Trophoblast cell (in vitro differentiated cells and primary cell): ENCODE measurements at regions not wholly inside any gene's neighbourhood (a gene's known extent, or its start where the extent isn't known, plus 50 kb on each side); places are given as distances from the start of the nearest gene placed in this dataset.

Source experiments
- DNase-seq, 2 donors: peaks; one replicate each; pipeline ENCODE4 v3.0.0-alpha.2; 2016
- H2AFZ ChIP-seq: 2 replicates; pipeline ENCODE4 v1.6.1; 2013; ENCODE audit warnings: low read length, moderate library complexity, mild to moderate bottlenecking; ENCODE audit not compliant: insufficient read depth, poor library complexity
- H2AK5ac ChIP-seq: 2 replicates; pipeline ENCODE4 v1.6.1; 2013; ENCODE audit warnings: mild to moderate bottlenecking, low read length
- H2BK120ac ChIP-seq: 2 replicates; pipeline ENCODE4 v1.6.1; 2013; ENCODE audit warnings: low read length, mild to moderate bottlenecking, moderate library complexity; ENCODE audit not compliant: insufficient read depth, poor library complexity
- H2BK12ac ChIP-seq: 2 replicates; pipeline ENCODE4 v1.6.1; 2013; ENCODE audit warnings: mild to moderate bottlenecking, low read length, moderate library complexity
- H2BK5ac ChIP-seq: 2 replicates; pipeline ENCODE4 v1.6.1; 2013; ENCODE audit warnings: low read length, low read depth, moderate library complexity, mild to moderate bottlenecking; ENCODE audit not compliant: poor library complexity
- H3K14ac ChIP-seq: 2 replicates; pipeline ENCODE4 v1.6.1; 2013; ENCODE audit warnings: mild to moderate bottlenecking, low read length
- H3K18ac ChIP-seq: 2 replicates; pipeline ENCODE4 v1.6.1; 2013; ENCODE audit warnings: mild to moderate bottlenecking, low read length
- H3K23ac ChIP-seq: 2 replicates; pipeline ENCODE4 v1.6.1; 2013; ENCODE audit warnings: low read length
- H3K27ac ChIP-seq: 2 replicates; pipeline ENCODE4 v1.5.1; 2013; ENCODE audit warnings: low read depth, mild to moderate bottlenecking, inconsistent platforms, low read length, moderate library complexity
- H3K27me3 ChIP-seq: 2 replicates; pipeline ENCODE4 v1.6.1; 2013; ENCODE audit warnings: inconsistent platforms, mild to moderate bottlenecking, low read length, moderate library complexity; ENCODE audit not compliant: insufficient read depth
- H3K36me3 ChIP-seq, 2 experiments: 1 replicate in 1 of 2; 2 replicates in 1 of 2; pipeline ENCODE4 v1.6.1; 2013; ENCODE audit warnings: low read length in 2 of 2, mild to moderate bottlenecking in 2 of 2, moderate library complexity in 1 of 2; ENCODE audit not compliant: insufficient read depth in 2 of 2, control insufficient read depth in 1 of 2
- H3K4ac ChIP-seq: 2 replicates; pipeline ENCODE4 v1.6.1; 2013; ENCODE audit warnings: low read depth, mild to moderate bottlenecking, low read length, moderate library complexity
- H3K4me1 ChIP-seq, 2 experiments: 1 replicate in 1 of 2; 2 replicates in 1 of 2; pipeline ENCODE4 v1.6.1; 2013; ENCODE audit warnings: low read length in 2 of 2, mild to moderate bottlenecking in 2 of 2, moderate library complexity in 1 of 2; ENCODE audit not compliant: insufficient read depth in 2 of 2, control insufficient read depth in 1 of 2
- H3K4me2 ChIP-seq: 2 replicates; pipeline ENCODE4 v1.6.1; 2013; ENCODE audit warnings: inconsistent platforms, mild to moderate bottlenecking, low read length, moderate library complexity
- H3K4me3 ChIP-seq: 2 replicates; pipeline ENCODE4 v1.5.1; 2013; ENCODE audit warnings: mild to moderate bottlenecking, low read depth, low read length, inconsistent platforms
- H3K79me1 ChIP-seq: one replicate; pipeline ENCODE4 v1.6.1; 2013; ENCODE audit warnings: low read length
- H3K79me2 ChIP-seq: 2 replicates; pipeline ENCODE4 v1.6.1; 2013; ENCODE audit warnings: low read length, mild to moderate bottlenecking; ENCODE audit not compliant: control insufficient read depth, insufficient read depth, poor library complexity
- H3K9ac ChIP-seq: 2 replicates; pipeline ENCODE4 v1.6.1; 2013; ENCODE audit warnings: mild to moderate bottlenecking, low read length
- H3K9me3 ChIP-seq: 2 replicates; pipeline ENCODE4 v1.6.1; 2013; ENCODE audit warnings: low read depth, mild to moderate bottlenecking, control low read depth, inconsistent platforms, low read length; ENCODE audit not compliant: insufficient read depth
- H4K12ac ChIP-seq: 2 replicates; pipeline ENCODE4 v1.6.1; 2013; ENCODE audit warnings: low read depth, mild to moderate bottlenecking, low read length, moderate library complexity
- H4K8ac ChIP-seq: 2 replicates; pipeline ENCODE4 v1.6.1; 2013; ENCODE audit warnings: low read depth, mild to moderate bottlenecking, low read length, moderate library complexity
- H4K91ac ChIP-seq: one replicate; pipeline ENCODE4 v1.6.1; 2013; ENCODE audit warnings: low read depth, mild to moderate bottlenecking, low read length, moderate library complexity
- WGBS: extraction: QIAGEN DNeasy Blood & Tissue Kit; methylation state at CpG from one replicate; pipeline ENCODE4 v1.1.7; 2013; ENCODE audit warnings: missing lambda C conversion rate; ENCODE audit not compliant: insufficient read length, insufficient coverage; ENCODE audit errors: extremely low coverage; 5-methylcytosine and 5-hydroxymethylcytosine counted together

DNA sequence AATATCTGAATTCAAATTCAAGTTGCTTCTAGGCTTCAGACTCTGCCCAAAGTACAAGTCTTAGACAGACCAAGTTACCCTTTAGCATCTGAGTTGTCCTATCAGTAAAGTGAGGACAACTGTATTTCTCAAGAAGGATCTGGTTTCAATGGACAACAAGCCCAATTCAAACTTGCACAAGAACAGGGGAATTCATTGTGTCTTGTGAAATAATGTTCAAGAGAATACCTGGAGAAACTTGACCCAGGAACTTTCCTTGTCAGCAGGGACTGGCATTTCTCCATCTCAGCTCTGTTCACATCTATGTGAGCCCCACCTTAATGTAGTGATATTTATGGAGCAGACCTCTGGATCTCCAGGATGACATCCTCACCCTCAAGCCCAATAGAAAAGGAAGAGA is 894.9 kb upstream of the SLC10A2 start:
- H3K36me3 ChIP-seq = no peaks in the 10 kb centered on the region

GRCh38 chr13:103960001-103960400 is 893.8 kb upstream of the SLC10A2 start:
- no peak overlapping the region for H3K4ac ChIP-seq
- H3K14ac ChIP-seq = no peak overlapping the region
- H2BK120ac ChIP-seq = no peak overlapping the region
- H3K36me3 ChIP-seq = no peaks in the 10 kb centered on the region
- no peak overlapping the region for H3K27ac ChIP-seq
- no peak overlapping the region for H3K4me2 ChIP-seq
- no peak overlapping the region for H4K8ac ChIP-seq
- no peaks in the 10 kb centered on the region for H3K4me1 ChIP-seq
- no peak overlapping the region for H2BK5ac ChIP-seq
- H4K91ac ChIP-seq = no peak overlapping the region
- H3K4me3 ChIP-seq = no peak overlapping the region
- H3K9me3 ChIP-seq = no peaks in the 10 kb centered on the region
- H3K9ac ChIP-seq = no peak overlapping the region
- no peak overlapping the region for H2AK5ac ChIP-seq
- no peak overlapping the region for H2AFZ ChIP-seq
- no peak overlapping the region for H3K23ac ChIP-seq
- DNase-seq = no peak
- H4K12ac ChIP-seq = no peak overlapping the region
- no peak overlapping the region for H2BK12ac ChIP-seq
- no peaks in the 10 kb centered on the region for H3K79me1 ChIP-seq
- H3K79me2 ChIP-seq = no peaks in the 10 kb centered on the region
- H3K27me3 ChIP-seq = no peaks in the 10 kb centered on the region
- H3K18ac ChIP-seq = no peak overlapping the region

More for the DNA sequence above, 894.9 kb upstream of the SLC10A2 start:
- Histone ChIP-seq H4K12ac (no peak overlapping the region), H3K4me3 (no peak overlapping the region), H3K27ac (no peak overlapping the region), H3K9ac (no peak overlapping the region), H3K4me2 (no peak overlapping the region), H3K27me3 (no peaks in the 10 kb centered on the region), H3K14ac (no peak overlapping the region), H4K91ac (no peak overlapping the region), H3K9me3 (no peaks in the 10 kb centered on the region), H3K4ac (no peak overlapping the region), H3K23ac (no peak overlapping the region), H3K4me1 (no peaks in the 10 kb centered on the region), H3K79me1 (no peaks in the 10 kb centered on the region), H2BK120ac (no peak overlapping the region), H2BK5ac (no peak overlapping the region), H3K18ac (no peak overlapping the region), H3K79me2 (no peaks in the 10 kb centered on the region), H2BK12ac (no peak overlapping the region), H2AK5ac (no peak overlapping the region), H4K8ac (no peak overlapping the region), H2AFZ (no peak overlapping the region)
- DNase-seq = no peak

- Histone ChIP-seq H3K18ac (no peak overlapping the region), H3K4me1 (no peaks in the 10 kb centered on the region), H2AK5ac (no peak overlapping the region), H4K91ac (no peak overlapping the region), H4K8ac (no peak overlapping the region), H3K36me3 (no peaks in the 10 kb centered on the region), H3K27me3 (no peaks in the 10 kb centered on the region), H3K14ac (no peak overlapping the region), H2BK12ac (no peak overlapping the region), H2BK5ac (no peak overlapping the region), H2BK120ac (no peak overlapping the region), H3K4me2 (no peak overlapping the region), H3K79me1 (no peaks in the 10 kb centered on the region), H2AFZ (no peak overlapping the region), H3K4me3 (no peak overlapping the region), H3K4ac (no peak overlapping the region), H3K23ac (no peak overlapping the region), H3K79me2 (no peaks in the 10 kb centered on the region), H3K9ac (no peak overlapping the region), H3K9me3 (no peaks in the 10 kb centered on the region), H3K27ac (no peak overlapping the region), H4K12ac (no peak overlapping the region)
- no peak for DNase-seq
- WGBS = no CpG with 5 or more reads among the region's 2 CpGs
These were observed 892.5 kb upstream of the SLC10A2 start for GRCh38 chr13:103958691-103959090.

DNA sequence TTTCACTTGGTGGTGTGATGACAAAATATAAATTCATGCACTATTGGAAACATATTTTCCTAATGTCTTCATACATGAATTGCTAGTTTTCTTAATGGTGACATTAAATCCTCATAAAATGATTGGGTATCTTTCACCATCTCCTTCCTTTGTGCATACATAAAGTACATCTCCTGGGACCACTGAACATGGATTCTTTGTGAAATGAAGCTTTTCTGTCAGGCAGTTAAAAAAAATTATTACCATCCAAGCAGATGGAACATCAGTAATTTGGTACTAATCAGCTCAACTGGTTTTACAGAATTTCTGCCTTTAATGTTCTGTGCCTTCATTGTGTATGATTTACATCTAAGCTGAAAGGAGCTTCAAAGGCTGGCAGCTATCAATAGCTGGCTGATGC is 891.7 kb upstream of the SLC10A2 start:
- no peak for DNase-seq
- Histone ChIP-seq H3K36me3 (no peaks in the 10 kb centered on the region), H3K4me1 (no peaks in the 10 kb centered on the region), H4K91ac (no peak overlapping the region), H2AFZ (no peak overlapping the region), H3K14ac (no peak overlapping the region), H2AK5ac (no peak overlapping the region), H4K8ac (no peak overlapping the region), H4K12ac (no peak overlapping the region), H3K27me3 (no peaks in the 10 kb centered on the region), H3K4me2 (no peak overlapping the region), H3K79me1 (no peaks in the 10 kb centered on the region), H3K9me3 (no peaks in the 10 kb centered on the region), H3K23ac (no peak overlapping the region), H3K4me3 (no peak overlapping the region), H3K79me2 (no peaks in the 10 kb centered on the region), H3K27ac (no peak overlapping the region), H2BK120ac (no peak overlapping the region), H3K4ac (no peak overlapping the region), H2BK5ac (no peak overlapping the region), H2BK12ac (no peak overlapping the region), H3K18ac (no peak overlapping the region), H3K9ac (no peak overlapping the region)

DNA sequence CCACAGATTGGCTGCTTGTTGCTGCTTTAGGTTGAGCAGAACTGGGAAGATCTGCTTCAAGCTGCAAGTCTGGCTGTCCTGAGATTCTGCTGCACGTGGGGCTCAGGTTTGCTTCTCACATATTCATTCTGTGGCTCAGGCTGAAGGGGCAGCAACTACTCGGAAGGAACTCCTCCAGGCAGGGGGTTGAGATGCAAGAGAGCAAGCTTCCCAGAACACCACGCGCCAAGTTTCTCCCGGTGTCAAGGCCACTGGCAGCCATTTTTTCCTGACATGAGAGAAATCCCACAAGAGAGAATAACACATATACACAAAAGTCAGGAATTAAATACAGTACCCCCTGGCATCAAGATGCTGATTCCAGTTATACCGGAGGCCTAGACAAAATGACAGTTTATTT is 887.6 kb upstream of the SLC10A2 start:
- H3K4me1 ChIP-seq = no peaks in the 10 kb centered on the region
- no peaks in the 10 kb centered on the region for H3K36me3 ChIP-seq
- H3K4ac ChIP-seq = no peak overlapping the region
- H2BK5ac ChIP-seq = no peak overlapping the region
- H3K27me3 ChIP-seq = no peaks in the 10 kb centered on the region
- no peaks in the 10 kb centered on the region for H3K79me1 ChIP-seq
- no peak overlapping the region for H2AFZ ChIP-seq
- H2BK120ac ChIP-seq = no peak overlapping the region
- H3K9ac ChIP-seq = no peak overlapping the region
- no peak overlapping the region for H2BK12ac ChIP-seq
- no peak for DNase-seq
- H3K79me2 ChIP-seq = no peaks in the 10 kb centered on the region
- no peak overlapping the region for H3K18ac ChIP-seq
- no peak overlapping the region for H3K14ac ChIP-seq
- no peaks in the 10 kb centered on the region for H3K9me3 ChIP-seq
- no peak overlapping the region for H2AK5ac ChIP-seq
- no peak overlapping the region for H3K4me2 ChIP-seq
- H3K4me3 ChIP-seq = no peak overlapping the region
- no CpG with 5 or more reads among the region's 6 CpGs for WGBS
- no peak overlapping the region for H4K91ac ChIP-seq
- H4K8ac ChIP-seq = no peak overlapping the region
- H3K27ac ChIP-seq = no peak overlapping the region
- no peak overlapping the region for H4K12ac ChIP-seq
- no peak overlapping the region for H3K23ac ChIP-seq
